WTC11 (cell line): ENCODE measurements at regions not wholly inside any gene's neighbourhood (a gene's known extent, or its start where the extent isn't known, plus 50 kb on each side); places are given as distances from the start of the nearest gene placed in this dataset.

Experiments
- ATAC-seq: fragments of 200-7000 bp; cut with Tn5 transposase; 2 replicates; pipeline ENCODE4 v1.10.0; 2021; ENCODE audit warnings: mild to moderate bottlenecking, moderate library complexity
- CTCF ChIA-PET: fragments of 300-600 bp; sonication (Branson Sonifier 250); formaldehyde crosslinking; loops from one replicate; lab custom pipeline; 2021; ENCODE audit warnings: antibody characterized with exemption; lab: Charles Lee
- POLR2A ChIA-PET: fragments of 350-600 bp; sonication (Branson Sonifier 250); formaldehyde crosslinking; loops from one replicate; lab custom pipeline; 2021; ENCODE audit warnings: antibody characterized with exemption; lab: Charles Lee
- DNase-seq: peaks from one replicate; pipeline ENCODE4 v3.0.0; 2021; ENCODE audit warnings: low spot score
- H3K27ac Mint-ChIP-seq: 2 replicates; pipeline ENCODE4 v1.8.0; 2021; ENCODE audit warnings: mixed read lengths
- H3K27me3 Mint-ChIP-seq: 2 replicates; pipeline ENCODE4 v1.8.0; 2021; ENCODE audit warnings: low read depth, mild to moderate bottlenecking, moderate library complexity, mixed read lengths
- H3K36me3 Mint-ChIP-seq: 2 replicates; pipeline ENCODE4 v1.8.0; 2021; ENCODE audit warnings: mixed read lengths
- H3K4me1 Mint-ChIP-seq: 2 replicates; pipeline ENCODE4 v1.8.0; 2022; ENCODE audit warnings: mixed read lengths
- H3K4me3 Mint-ChIP-seq: 2 replicates; pipeline ENCODE4 v1.8.0; 2021; ENCODE audit warnings: mild to moderate bottlenecking, moderate library complexity, mixed read lengths
- H3K9me3 Mint-ChIP-seq: 2 replicates; pipeline ENCODE4 v1.8.0; 2021; ENCODE audit warnings: mixed read lengths
- ATF1 ChIP-seq: sonication (generic); formaldehyde crosslinking; IDR thresholded peaks from 2 replicates; pipeline ENCODE4 v1.8.1; 2023; ENCODE audit warnings: mild to moderate bottlenecking, moderate library complexity, missing genetic modification reagents
- ELF4 ChIP-seq: sonication (generic); formaldehyde crosslinking; IDR thresholded peaks from 2 replicates; pipeline ENCODE4 v1.8.1; 2022; ENCODE audit warnings: low read depth, mild to moderate bottlenecking, moderate library complexity, missing genetic modification reagents
- EMX1 ChIP-seq: fragments of 250-450 bp; sonication (Bioruptor Pico); IDR thresholded peaks from 2 replicates; pipeline ENCODE4 v1.8.0; 2021; ENCODE audit warnings: mild to moderate bottlenecking
- FOXJ3 ChIP-seq: sonication (generic); formaldehyde crosslinking; IDR thresholded peaks from 2 replicates; pipeline ENCODE4 v1.9.0; 2021; ENCODE audit warnings: missing genetic modification reagents, mild to moderate bottlenecking, borderline replicate concordance
- GABPB1 ChIP-seq: sonication (generic); formaldehyde crosslinking; IDR thresholded peaks from 2 replicates; pipeline ENCODE4 v1.8.1; 2023; ENCODE audit warnings: mild to moderate bottlenecking, missing genetic modification reagents
- MXD4 ChIP-seq: fragments of 250-450 bp; sonication (Bioruptor Pico); IDR thresholded peaks from 2 replicates; pipeline ENCODE4 v1.8.0; 2021; ENCODE audit warnings: mild to moderate bottlenecking, moderate library complexity, borderline replicate concordance
- MYBL2 ChIP-seq: sonication (generic); formaldehyde crosslinking; IDR thresholded peaks from 2 replicates; pipeline ENCODE4 v1.8.1; 2023; ENCODE audit warnings: mild to moderate bottlenecking, moderate library complexity, missing genetic modification reagents
- NFE2L1 ChIP-seq: sonication (generic); formaldehyde crosslinking; IDR thresholded peaks from 2 replicates; pipeline ENCODE4 v1.8.1; 2023; ENCODE audit warnings: missing genetic modification reagents
- NR2C2 ChIP-seq: sonication (generic); formaldehyde crosslinking; IDR thresholded peaks from 2 replicates; pipeline ENCODE4 v1.8.0; 2022; ENCODE audit warnings: mild to moderate bottlenecking, missing genetic modification reagents
- NR3C1 ChIP-seq: sonication (generic); formaldehyde crosslinking; conservative IDR thresholded peaks from 2 replicates; pipeline ENCODE4 v1.8.1; 2023; ENCODE audit warnings: low read depth, mild to moderate bottlenecking, missing genetic modification reagents
- SP1 ChIP-seq: sonication (generic); formaldehyde crosslinking; conservative IDR thresholded peaks from 2 replicates; pipeline ENCODE4 v1.8.1; 2022; ENCODE audit warnings: missing genetic modification reagents
- ZNF138 ChIP-seq: sonication (generic); formaldehyde crosslinking; conservative IDR thresholded peaks from 2 replicates; pipeline ENCODE4 v1.8.1; 2022; ENCODE audit warnings: mild to moderate bottlenecking, moderate library complexity, missing genetic modification reagents
- ZNF219 ChIP-seq: sonication (generic); formaldehyde crosslinking; IDR thresholded peaks from 2 replicates; pipeline ENCODE4 v1.8.0; 2023; ENCODE audit warnings: missing genetic modification reagents, mild to moderate bottlenecking, borderline replicate concordance
- ZNF263 ChIP-seq: sonication (generic); formaldehyde crosslinking; IDR thresholded peaks from 2 replicates; pipeline ENCODE4 v1.8.1; 2022; ENCODE audit warnings: low read depth, mild to moderate bottlenecking, moderate library complexity, missing genetic modification reagents
- TF ChIP-seq, protein P1 (sequence below): sonication (generic); formaldehyde crosslinking; IDR thresholded peaks from 2 replicates; pipeline ENCODE4 v1.8.1; 2022; ENCODE audit warnings: mild to moderate bottlenecking, moderate library complexity, missing genetic modification reagents
- TF ChIP-seq, protein P2 (sequence below): sonication (generic); formaldehyde crosslinking; IDR thresholded peaks from 2 replicates; pipeline ENCODE4 v1.8.1; 2023; ENCODE audit warnings: mild to moderate bottlenecking, missing genetic modification reagents
- TF ChIP-seq, protein P3 (sequence below): sonication (generic); formaldehyde crosslinking; IDR thresholded peaks from 2 replicates; pipeline ENCODE4 v1.8.0; 2023; ENCODE audit warnings: mild to moderate bottlenecking, missing genetic modification reagents
- TF ChIP-seq, protein P4 (sequence below): sonication (generic); formaldehyde crosslinking; conservative IDR thresholded peaks from 2 replicates; pipeline ENCODE4 v1.8.1; 2023; ENCODE audit warnings: mild to moderate bottlenecking, low read depth, missing genetic modification reagents, moderate library complexity
- TF ChIP-seq, protein P5 (sequence below): sonication (generic); formaldehyde crosslinking; IDR thresholded peaks from 2 replicates; pipeline ENCODE4 v1.8.1; 2022; ENCODE audit warnings: mild to moderate bottlenecking, missing genetic modification reagents, moderate library complexity, borderline replicate concordance
- TF ChIP-seq, protein P6 (sequence below): fragments of 250-450 bp; sonication (Bioruptor Pico); IDR thresholded peaks from 2 replicates; pipeline ENCODE4 v1.9.0; 2021; ENCODE audit warnings: mild to moderate bottlenecking, borderline replicate concordance
- TF ChIP-seq, protein P7 (sequence below): sonication (generic); formaldehyde crosslinking; IDR thresholded peaks from 2 replicates; pipeline ENCODE4 v1.8.0; 2022; ENCODE audit warnings: mild to moderate bottlenecking, missing genetic modification reagents

DNA sequence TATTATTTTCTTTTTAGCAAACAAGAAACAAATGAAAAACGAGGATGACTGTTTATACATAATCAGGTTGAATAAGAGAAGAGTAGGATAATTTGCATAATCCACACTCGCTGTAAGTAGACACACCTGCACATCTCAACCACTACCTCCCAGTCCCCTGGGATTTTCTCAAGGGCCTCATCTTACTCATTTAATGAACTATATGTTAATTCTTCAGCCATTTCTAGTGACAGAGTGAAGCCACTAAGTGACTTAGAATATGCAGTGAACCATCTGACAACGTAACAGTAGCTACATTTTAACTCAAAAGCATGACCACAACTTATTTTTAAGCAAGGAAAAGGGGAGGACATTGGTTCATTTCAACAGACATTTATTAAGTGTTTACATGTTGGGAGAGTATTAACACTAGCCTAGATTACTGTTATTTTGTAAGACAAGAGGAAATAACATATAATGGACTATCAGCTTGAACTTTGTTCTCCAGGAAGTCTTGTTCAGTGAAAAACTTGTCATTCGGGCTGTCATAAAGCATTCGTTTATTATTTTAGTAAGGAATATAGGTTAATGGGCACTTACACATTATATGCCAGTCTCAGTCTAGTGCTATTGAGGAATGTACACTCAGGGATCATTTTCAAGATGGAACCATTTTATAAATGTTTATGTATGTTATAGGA lies 173.0 kb upstream of the ROBO2 start:
- ChIA-PET POLR2A (no interaction called here), CTCF (no interaction called here)
- 0 out of 2 replicates have a peak, but pooled peaks cover 4% of the 10 kb centered on the region for H3K9me3 Mint-ChIP-seq

DNA sequence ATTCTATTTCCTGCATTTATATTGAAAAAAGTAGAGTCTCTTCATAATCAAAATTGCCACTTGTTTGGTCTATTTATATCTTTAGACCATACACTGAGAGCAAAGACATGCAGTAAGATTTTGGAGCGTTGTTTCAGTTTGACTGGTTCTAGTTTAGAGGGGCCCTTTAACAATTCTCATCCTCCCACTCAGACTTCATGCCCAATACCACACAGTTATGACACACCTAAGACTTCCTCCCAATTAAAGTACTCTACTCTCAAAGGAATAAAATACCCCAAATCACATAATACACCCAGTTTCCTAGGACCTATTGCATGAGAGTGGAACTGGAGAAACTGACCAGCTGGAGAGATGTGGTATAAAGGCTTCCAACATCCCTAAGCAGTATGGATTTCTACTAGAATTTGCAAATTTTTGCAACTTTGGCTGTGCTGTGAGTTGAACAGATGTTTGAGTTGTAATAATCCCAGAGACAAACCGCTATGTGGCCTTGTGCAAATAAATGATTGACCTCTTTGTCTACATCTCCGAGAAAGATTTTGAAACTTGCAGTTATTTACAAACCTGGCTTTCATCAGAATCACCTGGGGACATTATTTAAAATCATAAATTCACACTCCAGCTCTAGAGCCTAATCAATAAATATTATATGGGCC lies 170.0 kb upstream of the ROBO2 start:
- ATAC-seq (no peak), DNase-seq (no peak)
- H3K4me3 Mint-ChIP-seq: no peak overlapping the region
- peaks cover 10% of the 10 kb centered on the region; the same call in 1 of the 2 replicates for H3K9me3 Mint-ChIP-seq
- H3K27ac Mint-ChIP-seq: no peak overlapping the region
- no peaks in the 10 kb centered on the region for H3K27me3 Mint-ChIP-seq
- H3K4me1 Mint-ChIP-seq: peaks cover 11% of the 10 kb centered on the region
- CTCF ChIA-PET: interaction anchor here (0.6 to 0.7 kb wide), 2 partner anchors 160 to 227 kb away, joined by 3 to 4 read pairs; no protein-coding TSS in a partner anchor
- peaks cover 3% of the 10 kb centered on the region; the same call in 1 of the 2 replicates for H3K36me3 Mint-ChIP-seq
- POLR2A ChIA-PET: no interaction called here
- TF ChIP-seq, protein P1, sequence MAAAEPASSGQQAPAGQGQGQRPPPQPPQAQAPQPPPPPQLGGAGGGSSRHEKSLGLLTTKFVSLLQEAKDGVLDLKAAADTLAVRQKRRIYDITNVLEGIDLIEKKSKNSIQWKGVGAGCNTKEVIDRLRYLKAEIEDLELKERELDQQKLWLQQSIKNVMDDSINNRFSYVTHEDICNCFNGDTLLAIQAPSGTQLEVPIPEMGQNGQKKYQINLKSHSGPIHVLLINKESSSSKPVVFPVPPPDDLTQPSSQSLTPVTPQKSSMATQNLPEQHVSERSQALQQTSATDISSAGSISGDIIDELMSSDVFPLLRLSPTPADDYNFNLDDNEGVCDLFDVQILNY (CRISPR knock-in tag): no peak
- TF ChIP-seq, protein P2, sequence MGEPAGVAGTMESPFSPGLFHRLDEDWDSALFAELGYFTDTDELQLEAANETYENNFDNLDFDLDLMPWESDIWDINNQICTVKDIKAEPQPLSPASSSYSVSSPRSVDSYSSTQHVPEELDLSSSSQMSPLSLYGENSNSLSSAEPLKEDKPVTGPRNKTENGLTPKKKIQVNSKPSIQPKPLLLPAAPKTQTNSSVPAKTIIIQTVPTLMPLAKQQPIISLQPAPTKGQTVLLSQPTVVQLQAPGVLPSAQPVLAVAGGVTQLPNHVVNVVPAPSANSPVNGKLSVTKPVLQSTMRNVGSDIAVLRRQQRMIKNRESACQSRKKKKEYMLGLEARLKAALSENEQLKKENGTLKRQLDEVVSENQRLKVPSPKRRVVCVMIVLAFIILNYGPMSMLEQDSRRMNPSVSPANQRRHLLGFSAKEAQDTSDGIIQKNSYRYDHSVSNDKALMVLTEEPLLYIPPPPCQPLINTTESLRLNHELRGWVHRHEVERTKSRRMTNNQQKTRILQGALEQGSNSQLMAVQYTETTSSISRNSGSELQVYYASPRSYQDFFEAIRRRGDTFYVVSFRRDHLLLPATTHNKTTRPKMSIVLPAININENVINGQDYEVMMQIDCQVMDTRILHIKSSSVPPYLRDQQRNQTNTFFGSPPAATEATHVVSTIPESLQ (CRISPR knock-in tag): no peak
- TF ChIP-seq, protein P3, sequence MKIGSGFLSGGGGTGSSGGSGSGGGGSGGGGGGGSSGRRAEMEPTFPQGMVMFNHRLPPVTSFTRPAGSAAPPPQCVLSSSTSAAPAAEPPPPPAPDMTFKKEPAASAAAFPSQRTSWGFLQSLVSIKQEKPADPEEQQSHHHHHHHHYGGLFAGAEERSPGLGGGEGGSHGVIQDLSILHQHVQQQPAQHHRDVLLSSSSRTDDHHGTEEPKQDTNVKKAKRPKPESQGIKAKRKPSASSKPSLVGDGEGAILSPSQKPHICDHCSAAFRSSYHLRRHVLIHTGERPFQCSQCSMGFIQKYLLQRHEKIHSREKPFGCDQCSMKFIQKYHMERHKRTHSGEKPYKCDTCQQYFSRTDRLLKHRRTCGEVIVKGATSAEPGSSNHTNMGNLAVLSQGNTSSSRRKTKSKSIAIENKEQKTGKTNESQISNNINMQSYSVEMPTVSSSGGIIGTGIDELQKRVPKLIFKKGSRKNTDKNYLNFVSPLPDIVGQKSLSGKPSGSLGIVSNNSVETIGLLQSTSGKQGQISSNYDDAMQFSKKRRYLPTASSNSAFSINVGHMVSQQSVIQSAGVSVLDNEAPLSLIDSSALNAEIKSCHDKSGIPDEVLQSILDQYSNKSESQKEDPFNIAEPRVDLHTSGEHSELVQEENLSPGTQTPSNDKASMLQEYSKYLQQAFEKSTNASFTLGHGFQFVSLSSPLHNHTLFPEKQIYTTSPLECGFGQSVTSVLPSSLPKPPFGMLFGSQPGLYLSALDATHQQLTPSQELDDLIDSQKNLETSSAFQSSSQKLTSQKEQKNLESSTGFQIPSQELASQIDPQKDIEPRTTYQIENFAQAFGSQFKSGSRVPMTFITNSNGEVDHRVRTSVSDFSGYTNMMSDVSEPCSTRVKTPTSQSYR (CRISPR knock-in tag): no peak
- TF ChIP-seq FOXJ3 (CRISPR knock-in tag) (no peak), GABPB1 (CRISPR knock-in tag) (no peak), NR2C2 (CRISPR knock-in tag) (no peak), ZNF138 (CRISPR knock-in tag) (no peak), MYBL2 (CRISPR knock-in tag) (no peak), ZNF263 (CRISPR knock-in tag) (no peak)
- TF ChIP-seq, protein P4, sequence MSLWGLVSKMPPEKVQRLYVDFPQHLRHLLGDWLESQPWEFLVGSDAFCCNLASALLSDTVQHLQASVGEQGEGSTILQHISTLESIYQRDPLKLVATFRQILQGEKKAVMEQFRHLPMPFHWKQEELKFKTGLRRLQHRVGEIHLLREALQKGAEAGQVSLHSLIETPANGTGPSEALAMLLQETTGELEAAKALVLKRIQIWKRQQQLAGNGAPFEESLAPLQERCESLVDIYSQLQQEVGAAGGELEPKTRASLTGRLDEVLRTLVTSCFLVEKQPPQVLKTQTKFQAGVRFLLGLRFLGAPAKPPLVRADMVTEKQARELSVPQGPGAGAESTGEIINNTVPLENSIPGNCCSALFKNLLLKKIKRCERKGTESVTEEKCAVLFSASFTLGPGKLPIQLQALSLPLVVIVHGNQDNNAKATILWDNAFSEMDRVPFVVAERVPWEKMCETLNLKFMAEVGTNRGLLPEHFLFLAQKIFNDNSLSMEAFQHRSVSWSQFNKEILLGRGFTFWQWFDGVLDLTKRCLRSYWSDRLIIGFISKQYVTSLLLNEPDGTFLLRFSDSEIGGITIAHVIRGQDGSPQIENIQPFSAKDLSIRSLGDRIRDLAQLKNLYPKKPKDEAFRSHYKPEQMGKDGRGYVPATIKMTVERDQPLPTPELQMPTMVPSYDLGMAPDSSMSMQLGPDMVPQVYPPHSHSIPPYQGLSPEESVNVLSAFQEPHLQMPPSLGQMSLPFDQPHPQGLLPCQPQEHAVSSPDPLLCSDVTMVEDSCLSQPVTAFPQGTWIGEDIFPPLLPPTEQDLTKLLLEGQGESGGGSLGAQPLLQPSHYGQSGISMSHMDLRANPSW: no peak
- TF ChIP-seq, protein P5, sequence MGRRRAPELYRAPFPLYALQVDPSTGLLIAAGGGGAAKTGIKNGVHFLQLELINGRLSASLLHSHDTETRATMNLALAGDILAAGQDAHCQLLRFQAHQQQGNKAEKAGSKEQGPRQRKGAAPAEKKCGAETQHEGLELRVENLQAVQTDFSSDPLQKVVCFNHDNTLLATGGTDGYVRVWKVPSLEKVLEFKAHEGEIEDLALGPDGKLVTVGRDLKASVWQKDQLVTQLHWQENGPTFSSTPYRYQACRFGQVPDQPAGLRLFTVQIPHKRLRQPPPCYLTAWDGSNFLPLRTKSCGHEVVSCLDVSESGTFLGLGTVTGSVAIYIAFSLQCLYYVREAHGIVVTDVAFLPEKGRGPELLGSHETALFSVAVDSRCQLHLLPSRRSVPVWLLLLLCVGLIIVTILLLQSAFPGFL (CRISPR knock-in tag): no peak

More for the DNA sequence above, 173.0 kb upstream of the ROBO2 start:
- no peak for TF ChIP-seq NFE2L1 (CRISPR knock-in tag)
- TF ChIP-seq, protein P6, sequence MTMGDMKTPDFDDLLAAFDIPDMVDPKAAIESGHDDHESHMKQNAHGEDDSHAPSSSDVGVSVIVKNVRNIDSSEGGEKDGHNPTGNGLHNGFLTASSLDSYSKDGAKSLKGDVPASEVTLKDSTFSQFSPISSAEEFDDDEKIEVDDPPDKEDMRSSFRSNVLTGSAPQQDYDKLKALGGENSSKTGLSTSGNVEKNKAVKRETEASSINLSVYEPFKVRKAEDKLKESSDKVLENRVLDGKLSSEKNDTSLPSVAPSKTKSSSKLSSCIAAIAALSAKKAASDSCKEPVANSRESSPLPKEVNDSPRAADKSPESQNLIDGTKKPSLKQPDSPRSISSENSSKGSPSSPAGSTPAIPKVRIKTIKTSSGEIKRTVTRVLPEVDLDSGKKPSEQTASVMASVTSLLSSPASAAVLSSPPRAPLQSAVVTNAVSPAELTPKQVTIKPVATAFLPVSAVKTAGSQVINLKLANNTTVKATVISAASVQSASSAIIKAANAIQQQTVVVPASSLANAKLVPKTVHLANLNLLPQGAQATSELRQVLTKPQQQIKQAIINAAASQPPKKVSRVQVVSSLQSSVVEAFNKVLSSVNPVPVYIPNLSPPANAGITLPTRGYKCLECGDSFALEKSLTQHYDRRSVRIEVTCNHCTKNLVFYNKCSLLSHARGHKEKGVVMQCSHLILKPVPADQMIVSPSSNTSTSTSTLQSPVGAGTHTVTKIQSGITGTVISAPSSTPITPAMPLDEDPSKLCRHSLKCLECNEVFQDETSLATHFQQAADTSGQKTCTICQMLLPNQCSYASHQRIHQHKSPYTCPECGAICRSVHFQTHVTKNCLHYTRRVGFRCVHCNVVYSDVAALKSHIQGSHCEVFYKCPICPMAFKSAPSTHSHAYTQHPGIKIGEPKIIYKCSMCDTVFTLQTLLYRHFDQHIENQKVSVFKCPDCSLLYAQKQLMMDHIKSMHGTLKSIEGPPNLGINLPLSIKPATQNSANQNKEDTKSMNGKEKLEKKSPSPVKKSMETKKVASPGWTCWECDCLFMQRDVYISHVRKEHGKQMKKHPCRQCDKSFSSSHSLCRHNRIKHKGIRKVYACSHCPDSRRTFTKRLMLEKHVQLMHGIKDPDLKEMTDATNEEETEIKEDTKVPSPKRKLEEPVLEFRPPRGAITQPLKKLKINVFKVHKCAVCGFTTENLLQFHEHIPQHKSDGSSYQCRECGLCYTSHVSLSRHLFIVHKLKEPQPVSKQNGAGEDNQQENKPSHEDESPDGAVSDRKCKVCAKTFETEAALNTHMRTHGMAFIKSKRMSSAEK (CRISPR knock-in tag): no peak
- TF ChIP-seq SP1 (CRISPR knock-in tag): no peak
- no peak for TF ChIP-seq NR3C1
- no peak for TF ChIP-seq ATF1
- TF ChIP-seq ZNF219 (CRISPR knock-in tag): no peak
- TF ChIP-seq, protein P7, sequence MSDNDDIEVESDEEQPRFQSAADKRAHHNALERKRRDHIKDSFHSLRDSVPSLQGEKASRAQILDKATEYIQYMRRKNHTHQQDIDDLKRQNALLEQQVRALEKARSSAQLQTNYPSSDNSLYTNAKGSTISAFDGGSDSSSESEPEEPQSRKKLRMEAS: no peak
- no peak for TF ChIP-seq EMX1
- TF ChIP-seq ELF4 (CRISPR knock-in tag): no peak
- TF ChIP-seq MXD4: no peak
- TF ChIP-seq, all 79 proteins: peak for 0
- Mint-ChIP-seq H3K27me3 (no peaks in the 10 kb centered on the region), H3K4me1 (no peaks in the 10 kb centered on the region), H3K36me3 (no peaks in the 10 kb centered on the region), H3K27ac (no peak overlapping the region), H3K4me3 (no peak overlapping the region)
- DNase-seq (no peak), ATAC-seq (no peak)
